H7 (cell line): ENCODE measurements at regions not wholly inside any gene's neighbourhood (a gene's known extent, or its start where the extent isn't known, plus 50 kb on each side); places are given as distances from the start of the nearest gene placed in this dataset.
A peak's percentile ranks its signal among the peaks of the same experiment; 100 is the strongest.
"Not testable (repeated sequence)": the region's sequence is repeated elsewhere in the genome, so short reads cannot be mapped to it uniquely, and the experiment has no call there.

Experiments used
- DNase-seq: peaks from one replicate; pipeline ENCODE4 v3.0.0; 2012
- H3K27me3 ChIP-seq: 2 replicates; pipeline ENCODE4 v1.6.0; 2011; ENCODE audit warnings: mild to moderate bottlenecking, low read length; ENCODE audit not compliant: control insufficient read depth, insufficient read depth
- H3K36me3 ChIP-seq: replicated peaks from 2 replicates; pipeline ENCODE4 v1.5.1; 2011; ENCODE audit warnings: low read length; ENCODE audit not compliant: control insufficient read depth, insufficient read depth
- H3K4me3 ChIP-seq: 2 replicates; pipeline ENCODE4 v1.5.1; 2011; ENCODE audit warnings: low read depth, mild to moderate bottlenecking, control low read depth, low read length, moderate library complexity; ENCODE audit not compliant: insufficient read depth

GRCh38 chr13:87235621-87236020, 435.6 kb upstream of the SLITRK5 start:
- no peaks in the 10 kb centered on the region for H3K27me3 ChIP-seq
- no peak overlapping the region for H3K4me3 ChIP-seq
- H3K36me3 ChIP-seq = no peaks in the 10 kb centered on the region
- DNase-seq = no peak

GRCh38 chr13:87244256-87244890, 426.8 kb upstream of the SLITRK5 start:
- Histone ChIP-seq H3K36me3 (no peaks in the 10 kb centered on the region), H3K4me3 (no peak overlapping the region)
- DNase-seq = no peak

GRCh38 chr13:87249847-87250246, 421.3 kb upstream of the SLITRK5 start:
- DNase-seq, H3K27me3 ChIP-seq, H3K36me3 ChIP-seq, H3K4me3 ChIP-seq: not testable (repeated sequence)

More at GRCh38 chr13:87244256-87244890, 426.8 kb upstream of the SLITRK5 start:
- H3K27me3 ChIP-seq = no peaks in the 10 kb centered on the region

GRCh38 chr13:87255394-87255793, 415.8 kb upstream of the SLITRK5 start:
- H3K27me3 ChIP-seq = no peaks in the 10 kb centered on the region

GRCh38 chr13:87259479-87260083, 411.6 kb upstream of the SLITRK5 start:
- no peak overlapping the region for H3K4me3 ChIP-seq
- peak; percentile 4 for DNase-seq
- H3K36me3 ChIP-seq = no peaks in the 10 kb centered on the region
- no peaks in the 10 kb centered on the region for H3K27me3 ChIP-seq

More at GRCh38 chr13:87255394-87255793, 415.8 kb upstream of the SLITRK5 start:
- H3K36me3 ChIP-seq = no peaks in the 10 kb centered on the region
- DNase-seq = no peak
- H3K4me3 ChIP-seq = no peak overlapping the region

- DNase-seq = peak; percentile 11
- H3K36me3 ChIP-seq = no peaks in the 10 kb centered on the region
- H3K4me3 ChIP-seq = no peak overlapping the region
- no peaks in the 10 kb centered on the region for H3K27me3 ChIP-seq
Observed at GRCh38 chr13:87274209-87274819, 396.9 kb upstream of the SLITRK5 start.

- no peak for DNase-seq
- Histone ChIP-seq H3K4me3 (no peak overlapping the region), H3K27me3 (no peaks in the 10 kb centered on the region), H3K36me3 (no peaks in the 10 kb centered on the region)
Observed at GRCh38 chr13:87280139-87280538, 391.0 kb upstream of the SLITRK5 start.

GRCh38 chr13:87287721-87288120, 383.4 kb upstream of the SLITRK5 start:
- no peaks in the 10 kb centered on the region for H3K36me3 ChIP-seq
- no peak overlapping the region for H3K4me3 ChIP-seq
- no peaks in the 10 kb centered on the region for H3K27me3 ChIP-seq
- no peak for DNase-seq

GRCh38 chr13:87295636-87296035, 375.5 kb upstream of the SLITRK5 start:
- Histone ChIP-seq H3K4me3 (no peak overlapping the region), H3K36me3 (no peaks in the 10 kb centered on the region), H3K27me3 (no peaks in the 10 kb centered on the region)
- no peak for DNase-seq

- H3K36me3 ChIP-seq = no peaks in the 10 kb centered on the region
- no peak overlapping the region for H3K4me3 ChIP-seq
- no peaks in the 10 kb centered on the region for H3K27me3 ChIP-seq
- DNase-seq = no peak
Observed at GRCh38 chr13:87302034-87302433, 369.1 kb upstream of the SLITRK5 start.

- Histone ChIP-seq H3K27me3 (no peaks in the 10 kb centered on the region), H3K36me3 (no peaks in the 10 kb centered on the region), H3K4me3 (no peak overlapping the region)
- no peak for DNase-seq
Observed at GRCh38 chr13:87302931-87303330, 368.2 kb upstream of the SLITRK5 start.

GRCh38 chr13:87311165-87311564, 360.0 kb upstream of the SLITRK5 start:
- Histone ChIP-seq H3K4me3 (no peak overlapping the region), H3K27me3 (no peaks in the 10 kb centered on the region), H3K36me3 (no peaks in the 10 kb centered on the region)
- DNase-seq = no peak

GRCh38 chr13:87314822-87315221, 356.3 kb upstream of the SLITRK5 start:
- no peaks in the 10 kb centered on the region for H3K36me3 ChIP-seq
- DNase-seq = no peak
- H3K27me3 ChIP-seq = no peaks in the 10 kb centered on the region
- no peak overlapping the region for H3K4me3 ChIP-seq

GRCh38 chr13:87322386-87322785, 348.8 kb upstream of the SLITRK5 start:
- DNase-seq = no peak
- Histone ChIP-seq H3K27me3 (no peaks in the 10 kb centered on the region), H3K4me3 (no peak overlapping the region), H3K36me3 (no peaks in the 10 kb centered on the region)

GRCh38 chr13:87324558-87324957, 346.6 kb upstream of the SLITRK5 start:
- no peak for DNase-seq
- Histone ChIP-seq H3K27me3 (no peaks in the 10 kb centered on the region), H3K36me3 (no peaks in the 10 kb centered on the region), H3K4me3 (no peak overlapping the region)
